ENCODE measurements at regions not wholly inside any gene's neighbourhood (a gene's known extent, or its start where the extent isn't known, plus 50 kb on each side); places are given as distances from the start of the nearest gene placed in this dataset.

GRCh38 chr10:58951746-58952145, 224.7 kb upstream of the PHYHIPL start:
- no peak for TF ChIP-seq CTCF (IDR thresholded peaks at IDR 0.05)
- TF ChIP-seq POLR2A (IDR thresholded peaks at IDR 0.05): no peak
